ENCODE measurements at regions not wholly inside any gene's neighbourhood (a gene's known extent, or its start where the extent isn't known, plus 50 kb on each side); places are given as distances from the start of the nearest gene placed in this dataset.

GRCh38 chr18:69109686-69110085 is 291.0 kb upstream of the DOK6 start:
- DNase-seq, result no peak

- no peak for DNase-seq
Observed at GRCh38 chr18:69120833-69121232, 279.9 kb upstream of the DOK6 start.

GRCh38 chr18:69123421-69123820 is 277.3 kb upstream of the DOK6 start:
- no peak for DNase-seq

- no peak for DNase-seq
Observed at GRCh38 chr18:69127873-69128500, 272.7 kb upstream of the DOK6 start.

GRCh38 chr18:69128566-69128965 is 272.1 kb upstream of the DOK6 start:
- DNase-seq, result no peak

- no peak for DNase-seq
Observed at GRCh38 chr18:69128978-69129377, 271.7 kb upstream of the DOK6 start.

GRCh38 chr18:69138088-69138487 is 262.6 kb upstream of the DOK6 start:
- no peak for DNase-seq

GRCh38 chr18:69143084-69143483 is 257.6 kb upstream of the DOK6 start:
- no peak for DNase-seq

GRCh38 chr18:69152436-69152835 is 248.3 kb upstream of the DOK6 start:
- DNase-seq, result no peak

- DNase-seq, result no peak
Observed at GRCh38 chr18:69157906-69158305, 242.8 kb upstream of the DOK6 start.

- DNase-seq, result no peak
Observed at GRCh38 chr18:69158944-69159343, 241.7 kb upstream of the DOK6 start.

GRCh38 chr18:69161383-69162028 is 239.2 kb upstream of the DOK6 start:
- DNase-seq, result no peak

- no peak for DNase-seq
Observed at GRCh38 chr18:69162649-69163048, 238.0 kb upstream of the DOK6 start.

- no peak for DNase-seq
Observed at GRCh38 chr18:69172046-69172445, 228.6 kb upstream of the DOK6 start.

- DNase-seq, result no peak
Observed at GRCh38 chr18:69175681-69176080, 225.0 kb upstream of the DOK6 start.

- no peak for DNase-seq
Observed at GRCh38 chr18:69176741-69177140, 223.9 kb upstream of the DOK6 start.

- DNase-seq, result no peak
Observed at GRCh38 chr18:69177702-69178101, 223.0 kb upstream of the DOK6 start.

GRCh38 chr18:69186162-69186561 is 214.5 kb upstream of the DOK6 start:
- no peak for DNase-seq

GRCh38 chr18:69196336-69196735 is 204.4 kb upstream of the DOK6 start:
- DNase-seq, result no peak

GRCh38 chr18:69205925-69206324 is 194.8 kb upstream of the DOK6 start:
- DNase-seq, result no peak

- DNase-seq, result no peak
Observed at GRCh38 chr18:69208545-69208944, 192.1 kb upstream of the DOK6 start.

- no peak for DNase-seq
Observed at GRCh38 chr18:69209761-69210160, 190.9 kb upstream of the DOK6 start.

GRCh38 chr18:69213842-69214241 is 186.8 kb upstream of the DOK6 start:
- no peak for DNase-seq

- DNase-seq, result peak; percentile 21
Observed at GRCh38 chr18:69215161-69215560, 185.5 kb upstream of the DOK6 start.

- peak; percentile 5 for DNase-seq
Observed at GRCh38 chr18:69216321-69216720, 184.4 kb upstream of the DOK6 start.

All from NCI-H510A (cell line).